T-helper 9 cell (primary cell): ENCODE measurements at regions not wholly inside any gene's neighbourhood (a gene's known extent, or its start where the extent isn't known, plus 50 kb on each side); places are given as distances from the start of the nearest gene placed in this dataset.

Experiments used
- DNase-seq: peaks from one replicate; pipeline ENCODE4 v3.0.0-alpha.2; 2020

DNA sequence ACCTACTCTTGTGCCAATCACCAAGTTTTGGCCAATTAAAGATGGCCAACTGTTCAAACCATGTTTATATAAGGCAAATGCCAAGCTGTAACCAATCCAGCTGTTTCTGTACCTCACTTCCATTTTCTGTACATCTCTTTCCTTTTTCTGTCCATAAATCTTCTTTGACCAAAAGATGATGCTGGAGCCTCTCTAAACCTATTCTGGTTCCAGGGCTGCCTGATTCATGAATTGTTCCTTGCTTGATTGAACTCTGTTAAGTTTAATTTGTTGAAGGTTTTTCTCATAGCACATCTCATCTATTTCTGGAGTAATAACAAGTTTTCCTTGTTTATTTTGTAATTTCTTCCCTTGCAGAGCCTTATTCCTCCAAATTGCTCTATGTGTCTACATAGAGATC, 115.3 kb upstream of the SMAD3 start:
- DNase-seq: no peak

DNA sequence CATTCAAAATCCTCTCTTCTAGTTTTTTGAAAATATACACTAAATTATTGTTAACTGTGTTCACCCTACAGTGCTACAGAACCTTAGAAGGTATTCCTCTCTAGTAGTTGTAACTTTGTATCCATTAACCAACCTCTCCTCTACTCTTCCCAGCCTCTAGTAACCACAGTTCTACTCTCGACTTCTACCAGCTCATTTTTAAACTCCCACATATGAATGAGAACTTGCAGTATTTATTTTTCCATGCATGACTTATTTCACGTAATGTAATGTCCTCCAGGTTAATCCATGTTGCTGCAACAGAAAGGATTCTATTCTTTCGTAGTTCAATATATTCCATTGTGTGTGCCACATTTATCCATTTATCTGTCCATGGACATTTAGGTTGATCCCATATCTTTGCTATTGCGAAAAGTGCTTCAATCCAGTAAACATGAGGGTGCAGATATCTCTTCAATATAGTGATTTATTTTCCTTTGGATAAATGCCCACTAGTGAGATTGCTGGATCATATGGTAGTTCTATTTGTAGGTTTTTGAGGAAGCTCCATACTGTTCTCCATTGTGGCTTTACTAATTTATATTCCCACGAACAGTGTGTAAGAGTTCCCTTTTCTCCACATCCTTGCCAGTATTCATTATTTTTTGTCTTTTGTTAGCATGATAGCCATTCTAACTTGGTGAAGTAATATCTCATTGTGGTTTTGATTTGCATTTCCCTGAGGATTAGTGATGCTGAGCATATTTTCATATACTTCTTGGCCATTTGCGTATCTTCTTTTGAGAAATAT, 113.7 kb upstream of the SMAD3 start:
- DNase-seq: no peak

DNA sequence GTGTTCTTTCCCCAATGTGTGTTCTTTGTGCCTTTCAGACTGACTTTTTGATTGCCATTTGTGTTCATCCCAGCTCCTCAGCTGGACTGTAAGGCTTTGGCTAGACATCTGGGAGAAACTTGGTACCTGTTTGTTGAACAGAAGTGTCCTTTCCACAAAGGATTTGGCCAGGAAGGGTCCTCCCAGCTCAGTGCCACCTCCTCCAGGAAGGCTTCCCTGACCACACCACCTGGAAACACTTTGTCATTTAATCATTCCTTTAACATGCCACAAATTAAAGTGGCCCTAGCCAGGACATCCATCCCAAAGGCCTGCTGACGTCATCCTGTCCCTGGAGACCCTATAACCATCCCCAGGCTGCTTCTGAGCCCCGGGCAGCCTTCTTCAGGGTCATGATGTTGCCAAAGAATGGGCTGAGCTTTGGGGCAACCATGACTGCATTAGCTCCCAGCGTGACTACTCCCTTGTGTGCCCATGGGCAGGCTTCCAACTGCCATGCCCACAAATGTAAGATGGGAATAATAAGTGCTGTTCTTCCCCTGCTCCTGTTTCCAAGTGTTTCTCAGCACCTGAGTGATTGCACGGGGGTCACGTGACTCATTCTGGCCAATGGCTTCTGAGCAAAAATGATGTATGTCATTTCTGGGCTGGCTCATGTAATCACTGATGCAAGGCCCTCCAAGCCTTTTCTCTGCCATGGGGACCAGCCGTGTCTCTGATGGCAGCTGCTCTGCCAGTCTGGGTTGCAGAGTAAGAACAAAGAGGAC, 112.5 kb upstream of the SMAD3 start:
- DNase-seq: no peak

DNA sequence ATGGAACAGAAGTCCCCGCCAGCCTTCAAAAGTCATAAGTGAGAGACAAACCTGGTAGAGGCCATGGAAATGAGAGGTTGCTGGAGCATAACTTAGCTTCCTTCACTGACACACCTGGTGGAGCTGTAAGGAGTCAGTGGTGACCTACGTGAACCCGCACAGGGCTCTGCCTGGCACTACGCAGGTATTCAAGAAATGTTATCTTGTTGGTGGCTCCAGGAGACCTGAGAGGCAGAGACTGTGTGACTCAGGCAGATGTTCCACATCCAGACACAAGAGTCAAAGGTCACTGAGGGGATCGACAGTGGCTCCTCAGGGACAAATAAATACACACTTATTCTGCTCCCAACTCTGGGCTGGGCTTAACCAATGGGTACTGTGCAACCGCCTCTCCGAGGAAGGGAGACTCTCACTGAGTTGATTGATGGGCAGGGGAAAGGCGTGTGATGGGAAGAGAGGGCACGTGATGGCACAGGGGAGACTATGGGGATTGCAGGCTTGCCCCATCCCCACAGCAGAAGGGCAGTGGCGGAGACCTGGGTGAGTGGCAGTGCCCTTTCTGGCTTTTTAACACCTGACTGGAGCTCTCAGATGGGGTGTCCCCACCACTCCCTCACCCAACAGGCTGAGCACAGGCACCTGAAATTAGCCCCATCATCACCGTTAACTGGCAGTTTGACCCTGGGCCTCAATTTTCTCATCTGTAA, 111.7 kb upstream of the SMAD3 start:
- no peak for DNase-seq

DNA sequence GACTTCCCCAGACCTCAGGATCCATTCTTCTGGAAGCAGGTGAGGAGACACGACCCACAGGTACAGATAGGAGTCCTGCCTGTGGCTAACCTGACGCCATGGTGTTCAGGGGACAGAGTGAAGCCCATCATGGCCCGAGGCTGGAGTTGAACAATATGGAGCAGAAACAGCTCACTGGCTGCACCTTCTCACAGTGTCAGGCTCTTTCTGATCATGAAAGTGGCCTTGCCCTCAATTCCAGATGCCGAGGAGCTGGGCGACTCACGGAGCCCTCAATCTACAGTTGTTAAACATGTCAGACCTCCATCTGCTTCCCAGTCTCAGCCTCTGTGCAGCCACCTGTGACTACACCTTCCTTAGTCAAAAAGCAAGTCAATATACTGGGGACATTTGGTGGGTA, 110.8 kb upstream of the SMAD3 start:
- no peak for DNase-seq

DNA sequence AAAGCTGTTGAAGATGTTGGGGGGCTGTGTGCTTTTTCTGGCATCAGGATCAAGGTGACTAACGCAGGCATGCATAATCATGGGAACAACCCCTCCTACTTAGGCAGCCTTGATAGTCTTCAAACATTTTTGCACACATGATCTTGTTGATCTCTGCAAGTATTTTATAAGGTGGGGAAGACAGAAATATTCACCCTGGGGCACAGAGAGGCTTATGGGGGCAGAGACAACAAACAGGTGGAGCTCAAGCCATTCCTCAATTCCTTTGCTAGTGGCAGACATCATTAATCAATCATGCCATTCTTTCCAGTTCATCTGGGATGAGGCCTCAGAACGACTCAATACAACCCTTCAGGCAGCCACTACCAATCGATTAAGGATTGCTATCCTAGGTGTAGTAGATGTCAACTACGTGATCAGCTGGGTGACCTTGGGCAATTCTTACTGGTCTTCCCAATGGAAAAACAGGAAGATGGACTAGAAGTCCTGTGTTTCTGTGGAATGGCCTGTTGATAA, 110.3 kb upstream of the SMAD3 start:
- no peak for DNase-seq

DNA sequence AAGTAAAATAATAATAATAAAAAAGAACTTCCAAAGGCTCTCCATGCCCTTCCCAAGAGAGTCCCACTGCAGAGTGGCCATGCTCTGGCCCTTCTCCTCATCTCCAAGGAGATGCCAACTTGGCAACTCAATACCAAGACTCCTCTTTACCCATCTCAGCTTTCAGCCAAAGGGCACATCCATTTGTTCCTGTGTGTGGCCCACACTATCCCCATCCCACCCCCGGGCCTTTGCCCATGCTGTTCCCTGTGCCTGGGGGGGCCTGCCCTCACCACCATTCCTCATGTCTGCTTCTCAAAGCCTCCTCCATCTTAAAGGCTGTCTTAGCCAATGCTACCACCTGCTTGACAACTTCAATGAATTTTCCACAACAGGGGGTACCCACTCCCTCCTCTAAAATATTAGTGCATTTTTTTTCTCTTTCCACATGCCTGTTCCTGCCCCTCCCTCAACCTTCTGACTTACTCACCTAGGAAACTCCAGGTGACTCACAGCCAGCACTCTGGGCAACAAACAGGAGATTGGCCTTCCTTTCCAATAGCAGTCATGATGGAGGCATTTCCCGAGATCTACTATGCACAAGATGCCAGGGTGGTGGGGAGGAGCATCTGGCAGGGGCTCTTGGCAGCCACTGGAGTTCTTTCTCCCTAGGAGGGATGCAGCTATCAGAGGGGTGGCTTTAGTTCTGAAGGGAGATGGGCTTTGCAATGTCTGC, 109.4 kb upstream of the SMAD3 start:
- no peak for DNase-seq

DNA sequence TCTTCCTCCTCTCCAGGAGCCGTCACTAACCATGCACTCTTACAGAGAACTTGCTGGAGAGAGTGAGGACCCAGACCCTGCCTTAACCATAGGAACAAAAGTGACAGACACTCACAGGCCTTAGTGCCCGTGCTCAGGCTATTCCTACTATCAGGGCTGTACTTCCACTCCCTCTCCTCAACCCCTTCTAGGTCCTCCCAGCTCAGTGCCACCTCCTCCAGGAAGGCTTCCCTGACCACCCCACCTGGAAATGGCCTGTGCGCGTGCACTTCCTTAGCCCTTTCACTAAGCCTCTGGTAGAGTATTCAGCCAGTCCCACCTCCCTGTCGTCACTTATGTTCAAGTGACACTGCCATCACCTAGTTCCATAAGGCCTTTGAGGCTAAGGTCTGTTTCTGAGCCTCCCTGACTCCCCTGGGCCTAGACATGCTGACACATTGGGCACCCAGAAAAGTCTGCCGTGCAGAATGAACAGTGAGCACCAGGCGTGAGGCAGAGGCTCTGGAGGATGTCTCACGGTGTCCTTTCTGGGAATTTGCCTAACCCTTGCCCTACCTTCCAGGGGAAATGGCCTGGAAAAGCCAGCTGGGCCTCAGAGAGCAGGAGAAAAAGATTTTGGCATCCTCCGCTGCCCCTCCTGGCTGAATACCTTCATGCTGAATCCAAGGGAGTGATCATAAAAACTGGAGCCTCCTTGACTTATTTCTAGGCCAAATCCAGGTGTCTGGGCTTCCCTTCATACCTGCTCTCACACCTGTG, 108.6 kb upstream of the SMAD3 start:
- DNase-seq: no peak

DNA sequence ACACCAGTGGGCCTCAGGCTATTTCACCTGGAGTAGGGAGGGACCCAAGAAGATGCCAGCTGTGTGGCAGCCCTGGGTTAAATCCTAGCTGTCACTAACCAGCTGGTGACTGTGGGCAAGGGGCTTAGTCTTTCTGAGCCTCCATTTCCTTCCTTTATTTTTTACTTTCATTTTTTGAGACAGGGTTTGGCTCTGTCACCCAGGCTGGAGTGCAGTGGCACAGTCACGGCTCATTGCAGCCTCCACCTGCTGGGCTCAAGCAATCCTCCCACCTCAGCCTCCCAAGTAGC, 108.0 kb upstream of the SMAD3 start:
- DNase-seq: no peak

DNA sequence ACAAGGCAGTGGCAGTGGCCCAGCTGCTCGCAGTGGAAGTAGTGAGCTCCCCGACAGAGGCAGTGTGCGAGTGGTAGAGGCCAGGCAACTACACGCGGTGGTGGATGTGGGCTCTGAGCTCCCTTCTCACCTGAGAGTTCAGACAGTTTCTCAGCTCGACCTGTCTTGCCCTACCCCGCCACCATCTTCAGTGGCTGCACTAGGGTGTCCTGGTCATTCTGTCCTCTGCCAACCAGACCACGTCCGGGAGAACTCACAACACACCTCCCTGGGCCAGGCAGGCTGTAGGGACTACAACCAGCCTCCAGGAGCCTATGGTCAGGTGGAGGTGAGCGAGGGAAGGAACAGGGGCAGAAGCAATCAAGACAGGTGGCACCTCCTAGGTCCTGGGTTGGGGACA, 106.3 kb upstream of the SMAD3 start:
- DNase-seq: no peak

DNA sequence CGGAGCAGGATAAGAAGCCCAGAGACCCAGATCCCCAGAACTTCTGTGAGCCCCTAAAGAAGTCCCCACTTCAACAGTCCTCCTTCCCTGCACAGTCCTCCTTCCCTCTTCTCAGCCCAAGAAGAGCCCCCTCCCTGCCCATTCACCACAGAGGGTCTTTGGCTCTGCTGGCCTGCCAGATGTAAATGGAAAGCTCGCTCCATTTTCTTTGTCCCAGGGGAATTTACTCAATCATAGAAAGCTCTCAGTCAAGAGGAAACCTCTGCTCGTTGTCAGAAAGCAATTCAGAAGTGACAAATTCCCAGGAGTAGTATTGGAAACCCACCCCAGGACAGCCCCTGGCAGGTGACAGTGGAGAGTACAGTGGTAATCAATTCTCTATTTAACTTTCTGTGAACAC, 105.5 kb upstream of the SMAD3 start:
- DNase-seq: no peak

DNA sequence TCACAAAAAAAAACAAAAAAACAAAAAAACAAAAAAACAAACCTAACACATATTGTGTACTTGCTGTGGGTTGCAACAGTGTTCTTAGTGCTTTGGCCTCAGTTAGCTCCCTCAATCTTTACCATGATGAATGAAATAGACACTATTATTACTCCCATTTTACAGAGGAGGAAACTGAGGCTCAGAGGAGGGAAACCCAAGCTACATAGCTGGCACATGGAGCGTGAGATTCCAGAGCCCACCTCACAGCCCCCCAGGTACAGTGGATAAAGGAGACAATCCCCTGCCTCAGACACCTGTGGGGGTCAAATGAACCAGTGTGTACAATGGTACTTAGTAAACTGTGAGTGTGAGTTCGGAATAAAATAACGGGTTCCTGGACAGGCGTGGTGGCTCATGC, 104.9 kb upstream of the SMAD3 start:
- DNase-seq: no peak

DNA sequence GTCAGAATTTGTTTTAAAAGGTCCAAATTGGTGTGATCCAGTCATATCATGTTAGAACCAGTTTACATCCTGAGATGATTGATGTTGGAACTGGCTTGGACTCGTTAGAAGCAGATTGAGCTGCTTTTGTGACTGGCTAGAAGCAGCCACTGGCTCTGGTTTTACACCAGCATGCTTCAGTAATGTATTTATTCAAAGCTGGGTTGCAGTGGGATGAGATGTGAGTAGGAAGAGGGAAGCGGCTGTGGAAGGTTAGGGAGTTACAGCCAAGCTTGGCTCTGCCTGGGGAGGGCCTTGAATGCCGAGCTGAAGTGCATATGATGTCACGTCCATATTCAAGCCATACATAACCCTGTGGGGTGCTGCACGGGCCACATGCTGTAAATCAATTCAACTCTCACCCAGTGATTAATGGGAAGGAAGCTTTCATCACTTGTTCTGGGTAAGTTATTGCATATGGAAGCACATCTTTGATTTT, 104.0 kb upstream of the SMAD3 start:
- DNase-seq: no peak

DNA sequence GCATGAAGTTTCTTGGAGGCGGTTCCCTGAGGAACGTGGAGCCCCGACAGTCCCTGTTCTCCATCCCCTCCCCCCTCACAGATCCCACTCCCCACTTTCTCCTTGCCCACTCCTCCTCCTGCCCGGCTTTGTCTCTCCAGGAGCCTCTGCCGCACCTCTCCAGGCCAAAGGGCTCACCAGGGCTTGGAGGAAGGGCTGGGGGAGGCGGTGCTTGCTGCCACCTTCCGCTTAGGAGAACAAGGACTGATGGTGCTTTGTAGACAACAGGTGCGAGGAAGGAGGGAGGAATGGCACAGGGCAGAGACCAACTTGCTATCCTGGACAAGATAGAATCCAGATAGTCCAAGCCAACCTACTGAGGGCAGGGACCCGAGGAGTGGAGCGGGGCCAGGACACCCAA, 103.5 kb upstream of the SMAD3 start:
- no peak for DNase-seq

DNA sequence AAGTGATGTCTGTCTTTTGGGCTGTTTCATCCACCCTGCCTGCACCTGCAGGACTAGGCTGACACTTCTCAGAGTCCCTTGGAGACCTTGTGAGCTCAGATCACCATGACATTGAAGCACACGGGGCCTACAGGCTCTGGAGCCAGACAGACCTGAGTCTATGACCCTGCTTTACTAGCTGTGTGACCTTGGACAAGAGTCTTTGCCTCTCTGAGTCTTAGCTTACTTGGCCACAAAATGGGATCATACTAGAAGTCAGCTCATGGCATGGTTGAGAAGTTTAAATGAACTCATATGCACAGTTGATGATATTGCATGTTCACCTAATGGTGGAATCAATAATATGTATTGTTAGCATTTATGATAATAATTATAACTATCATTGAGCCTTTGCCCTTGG, 102.9 kb upstream of the SMAD3 start:
- no peak for DNase-seq

DNA sequence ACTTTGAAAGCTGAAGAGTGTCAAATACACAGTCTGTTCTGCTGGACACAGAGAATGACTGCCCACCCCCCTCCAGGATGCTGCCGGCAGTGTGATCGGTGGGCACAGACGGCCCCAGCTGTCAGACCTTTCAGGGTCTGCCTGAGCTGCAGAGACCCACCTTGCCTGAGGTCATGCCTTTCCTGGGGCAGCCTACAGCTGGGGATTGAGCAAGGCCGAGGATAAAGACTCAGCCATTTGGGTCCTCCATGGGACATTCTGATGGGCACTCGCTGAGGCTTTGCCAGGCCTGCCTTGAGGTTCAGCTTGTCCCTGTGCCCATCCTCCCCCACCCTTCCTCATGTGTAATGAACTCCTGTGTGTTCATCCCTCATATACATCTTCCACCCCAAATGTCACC, 102.3 kb upstream of the SMAD3 start:
- DNase-seq: no peak

DNA sequence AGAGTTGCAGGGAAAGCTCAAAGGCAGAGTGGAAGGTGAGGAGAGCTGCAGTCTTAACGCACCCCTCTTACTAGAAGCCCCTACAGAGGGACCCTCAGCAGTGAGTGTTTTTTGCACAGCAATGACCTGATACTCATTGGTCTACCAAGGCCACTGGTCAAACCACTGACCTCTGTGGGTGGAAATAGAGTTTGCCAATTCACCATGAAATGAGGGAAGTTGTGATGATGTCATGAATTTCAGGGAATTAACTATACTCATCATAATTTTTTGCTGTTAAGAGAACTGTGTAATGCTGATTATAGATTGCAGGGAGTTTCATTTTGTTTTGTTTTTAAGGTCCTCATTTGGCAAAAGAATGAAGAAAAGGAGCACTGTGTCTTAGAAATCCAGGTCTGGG, 101.7 kb upstream of the SMAD3 start:
- no peak for DNase-seq

DNA sequence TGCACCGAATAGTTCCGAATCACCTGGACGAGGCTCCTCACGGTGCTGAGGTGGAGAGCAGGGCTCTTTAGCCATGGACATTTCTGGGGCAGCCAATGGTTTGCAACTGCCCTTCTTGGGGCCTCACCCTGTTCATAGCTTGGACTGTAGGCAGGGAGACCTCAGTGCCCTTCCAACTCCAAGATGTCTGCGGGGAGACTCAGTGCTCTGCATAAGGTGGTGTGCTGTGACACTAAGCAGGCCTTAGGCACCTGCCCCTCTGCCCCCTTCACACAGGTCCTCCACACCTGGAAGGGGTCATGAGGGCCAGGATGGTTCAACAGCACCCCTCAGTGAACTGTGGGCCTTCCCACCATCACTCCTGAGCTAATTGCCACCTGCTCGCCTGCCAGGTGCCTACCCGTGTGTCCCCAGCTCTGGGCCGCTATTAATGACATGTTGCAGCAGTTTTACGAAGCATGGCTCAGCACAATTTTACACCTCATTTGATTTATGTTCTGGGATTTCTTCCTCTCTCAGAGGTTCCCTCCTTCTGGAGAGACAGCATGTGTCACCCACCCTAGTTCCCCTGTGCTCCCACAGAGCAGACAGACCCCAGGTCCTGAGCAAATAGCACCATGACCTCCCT, 101.2 kb upstream of the SMAD3 start:
- DNase-seq: no peak

DNA sequence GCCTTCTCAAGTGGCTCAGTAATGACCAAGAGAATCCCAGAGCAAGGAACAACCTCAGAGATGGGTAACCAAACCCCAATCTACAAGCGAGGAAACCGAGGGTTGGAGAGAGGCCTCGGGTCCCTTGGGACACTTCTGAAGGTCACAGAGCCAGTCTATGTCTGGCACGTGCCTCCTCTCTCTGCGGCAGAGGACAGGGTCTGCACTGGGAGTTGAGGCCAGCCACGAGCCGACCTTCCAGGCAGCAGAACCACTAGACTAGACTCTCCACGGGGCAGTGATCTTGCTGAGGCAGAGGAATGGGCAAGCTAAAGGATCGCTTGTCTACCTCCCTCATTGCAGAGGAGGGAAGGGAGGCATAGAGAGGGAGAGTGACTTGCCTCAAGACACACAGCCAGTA, 100.6 kb upstream of the SMAD3 start:
- no peak for DNase-seq

DNA sequence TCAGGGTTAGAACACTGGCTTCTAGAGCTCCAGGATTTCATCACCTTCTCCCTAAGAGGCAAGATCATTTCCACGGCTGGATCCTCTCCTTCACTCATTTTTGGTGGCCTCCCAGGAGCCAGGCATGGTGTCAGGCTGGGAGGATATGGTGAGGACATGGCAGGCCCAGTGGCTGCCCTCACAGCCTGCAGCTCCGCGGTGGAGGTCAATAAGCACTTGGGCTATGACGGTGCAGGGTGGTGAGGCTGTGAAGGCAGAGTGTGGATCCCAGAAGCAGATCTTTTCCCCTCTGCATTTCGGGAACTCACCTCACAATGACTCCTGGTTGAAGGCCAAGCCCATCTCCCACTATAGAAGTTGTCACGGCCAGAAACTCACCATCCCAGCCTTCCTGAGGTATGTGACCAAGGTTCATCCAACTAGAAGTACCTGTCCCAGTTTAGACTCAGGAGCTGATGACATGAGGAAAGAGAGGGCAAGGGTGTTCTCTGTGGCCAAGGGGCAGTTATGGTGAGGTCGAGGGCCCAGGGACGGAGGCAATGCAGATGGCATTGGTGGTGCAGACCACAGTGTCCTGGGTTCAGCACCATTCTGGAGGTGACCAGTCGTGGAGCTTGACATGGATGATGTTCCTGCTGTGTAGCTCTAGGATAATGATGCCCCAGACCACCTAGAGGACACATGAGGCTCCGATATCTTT, 100.1 kb upstream of the SMAD3 start:
- DNase-seq: no peak

DNA sequence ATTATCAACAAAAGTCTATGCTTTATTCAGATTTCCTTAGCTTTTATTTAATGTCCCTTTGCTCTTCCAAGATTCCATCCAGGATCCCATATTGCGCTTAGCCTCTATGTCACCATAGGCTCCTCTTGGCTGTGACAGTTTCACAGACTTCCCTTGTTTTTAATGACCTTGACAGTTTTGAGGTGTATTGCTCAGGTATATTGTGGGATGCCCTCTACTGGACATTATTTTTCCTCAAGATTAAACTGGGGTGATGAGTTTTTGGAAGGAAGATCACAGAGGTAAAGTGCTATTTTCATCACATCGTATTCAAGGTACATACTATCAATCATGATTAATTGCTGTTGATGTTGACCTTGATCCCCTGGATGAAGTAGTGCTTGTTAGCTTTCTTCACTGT, 99.1 kb upstream of the SMAD3 start:
- DNase-seq: no peak
